ENCODE measurements at regions not wholly inside any gene's neighbourhood (a gene's known extent, or its start where the extent isn't known, plus 50 kb on each side); places are given as distances from the start of the nearest gene placed in this dataset.

DNA sequence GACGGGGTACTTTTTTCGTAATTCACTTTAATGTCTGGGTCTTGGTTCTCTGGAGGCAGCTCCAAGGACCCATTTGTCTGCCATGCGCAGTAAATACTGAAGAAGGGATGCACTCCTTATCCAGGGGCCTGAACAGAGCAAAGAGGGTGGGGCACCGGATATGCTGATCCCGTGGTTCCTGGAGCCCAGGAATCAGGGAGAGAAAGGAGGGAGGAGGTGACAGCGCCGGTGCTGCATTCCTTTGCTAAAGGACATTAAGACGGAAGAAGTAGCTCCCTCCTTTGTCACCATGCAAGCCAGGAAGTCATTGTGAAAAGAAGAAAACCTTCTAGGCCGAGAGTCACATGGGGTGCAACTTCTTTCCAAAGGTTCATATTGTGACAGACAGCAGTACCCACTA, 1057.7 kb downstream of the VRK1 start:
- TF ChIP-seq POLR2AphosphoS5 (IDR thresholded peaks at IDR 0.05; ENCODE audit: low read depth, low read length) (no peak), PAX5 (IDR thresholded peaks at IDR 0.05; ENCODE audit: insufficient read depth, low read length, severe bottlenecking) (no peak), POLR2A (IDR thresholded peaks at IDR 0.05; ENCODE audit: low read depth, low read length) (no peak), SPI1 (IDR thresholded peaks at IDR 0.05; ENCODE audit: low read depth, low read length) (no peak)

All from GM12891 (cell line).